Liver (tissue), 7 donors: ENCODE measurements at regions not wholly inside any gene's neighbourhood (a gene's known extent, or its start where the extent isn't known, plus 50 kb on each side); places are given as distances from the start of the nearest gene placed in this dataset.

Experiments used
- DNase-seq: peaks from one replicate; pipeline ENCODE4 v3.0.0-alpha.2; 2017; ENCODE audit warnings: low spot score
- H3K27ac ChIP-seq, 2 donors: one replicate each; pipeline ENCODE4 v1.7.0; 2013; ENCODE audit warnings: inconsistent platforms in 2 of 2, low read length in 2 of 2, control low read depth in 1 of 2, low read depth in 1 of 2, mild to moderate bottlenecking in 1 of 2
- H3K27me3 ChIP-seq, 4 donors: one replicate each; pipeline versions ENCODE4 v1.6.1 to v1.7.0; 2013; ENCODE audit warnings: low read length in 3 of 4, inconsistent platforms in 1 of 4, mild to moderate bottlenecking in 1 of 4, moderate library complexity in 1 of 4; ENCODE audit not compliant: control insufficient read depth in 4 of 4, insufficient read depth in 4 of 4
- H3K36me3 ChIP-seq, 4 donors: one replicate each; pipeline versions ENCODE4 v1.6.1 to v1.7.0; 2013; ENCODE audit warnings: low read length in 3 of 4, mild to moderate bottlenecking in 3 of 4, low read depth in 1 of 4, moderate library complexity in 1 of 4; ENCODE audit not compliant: control insufficient read depth in 4 of 4, insufficient read depth in 3 of 4
- H3K4me1 ChIP-seq, 4 donors: one replicate each; pipeline versions ENCODE4 v1.6.1 to v1.7.0; 2013; ENCODE audit warnings: low read length in 3 of 4, mild to moderate bottlenecking in 3 of 4, moderate library complexity in 1 of 4; ENCODE audit not compliant: control insufficient read depth in 4 of 4, insufficient read depth in 4 of 4
- H3K4me3 ChIP-seq, 3 donors: one replicate each; pipeline versions ENCODE4 v1.6.1 to v1.7.0; 2013; ENCODE audit warnings: low read length in 3 of 3, control low read depth in 1 of 3, low read depth in 1 of 3, mild to moderate bottlenecking in 1 of 3
- H3K9ac ChIP-seq, 2 donors: one replicate each; pipeline ENCODE4 v1.7.0; 2013; ENCODE audit warnings: low read length in 2 of 2, mild to moderate bottlenecking in 2 of 2, moderate library complexity in 2 of 2, control low read depth in 1 of 2, low read depth in 1 of 2
- H3K9me3 ChIP-seq, 4 donors: one replicate each; pipeline versions ENCODE4 v1.6.1 to v1.7.0; 2013; ENCODE audit warnings: low read length in 3 of 4; ENCODE audit not compliant: control insufficient read depth in 4 of 4
- ATF3 ChIP-seq: IDR thresholded peaks from 2 replicates; pipeline ENCODE4 v1.6.1; 2016; ENCODE audit warnings: antibody characterized with exemption
- EGR1 ChIP-seq, 2 donors: IDR thresholded peaks; 2 replicates each; pipeline ENCODE4 v1.6.1; 2016 to 2018; ENCODE audit warnings: antibody characterized with exemption in 2 of 2, low read depth in 2 of 2
- FOXA2 ChIP-seq: IDR thresholded peaks from 2 replicates; pipeline ENCODE4 v1.6.1; 2016; ENCODE audit warnings: antibody characterized with exemption
- GABPA ChIP-seq, 2 donors: IDR thresholded peaks in 1 of 2; conservative IDR thresholded peaks in 1 of 2; 2 replicates each; pipeline ENCODE4 v1.6.1; 2016; ENCODE audit warnings: antibody characterized with exemption in 2 of 2, mild to moderate bottlenecking in 1 of 2, moderate library complexity in 1 of 2
- HNF4A ChIP-seq, 2 donors: conservative IDR thresholded peaks; 2 replicates each; pipeline ENCODE4 v1.6.1; 2016; ENCODE audit warnings: antibody characterized with exemption in 2 of 2, mild to moderate bottlenecking in 2 of 2
- HNF4G ChIP-seq: IDR thresholded peaks from 2 replicates; pipeline ENCODE4 v1.6.1; 2016; ENCODE audit warnings: antibody characterized with exemption
- JUND ChIP-seq, 2 donors: IDR thresholded peaks; 2 replicates each; pipeline ENCODE4 v1.6.1; 2016; ENCODE audit warnings: antibody characterized with exemption in 2 of 2
- MAX ChIP-seq: IDR thresholded peaks from 2 replicates; pipeline ENCODE4 v1.6.1; 2016; ENCODE audit warnings: antibody characterized with exemption
- NR2F2 ChIP-seq: IDR thresholded peaks from 2 replicates; pipeline ENCODE4 v1.6.1; 2016; ENCODE audit warnings: antibody characterized with exemption
- RAD21 ChIP-seq, 2 donors: IDR thresholded peaks; 2 replicates each; pipeline ENCODE4 v1.6.1; 2016; ENCODE audit warnings: antibody characterized with exemption in 2 of 2, mild to moderate bottlenecking in 2 of 2
- REST ChIP-seq: IDR thresholded peaks from 2 replicates; pipeline ENCODE4 v1.6.1; 2016; ENCODE audit warnings: antibody characterized with exemption, mild to moderate bottlenecking
- SP1 ChIP-seq: IDR thresholded peaks from 2 replicates; pipeline ENCODE4 v1.6.1; 2018; ENCODE audit warnings: antibody characterized with exemption, mild to moderate bottlenecking
- YY1 ChIP-seq: IDR thresholded peaks from 2 replicates; pipeline ENCODE4 v1.6.1; 2016; ENCODE audit warnings: antibody characterized with exemption, mild to moderate bottlenecking
- ZBTB33 ChIP-seq: IDR thresholded peaks from 2 replicates; pipeline ENCODE4 v1.6.1; 2016; ENCODE audit warnings: antibody characterized with exemption
- WGBS: extraction: QIAGEN DNeasy Blood & Tissue Kit; methylation state at CpG from one replicate; pipeline ENCODE4 v1.1.7; 2013; 5-methylcytosine and 5-hydroxymethylcytosine counted together
- donor health status: healthy.
- donor health status: healthy.
- donor health status: healthy.
- donor health status: healthy.

- Histone ChIP-seq H3K9me3 (no peaks in the 10 kb centered on the region), H3K27me3 (no peaks in the 10 kb centered on the region), H3K4me3 (no peak overlapping the region), H3K27ac (no peak overlapping the region), H3K9ac (no peak overlapping the region), H3K4me1 (peaks cover 2 to 10% (median 9%) of the 10 kb centered on the region in 4 donors), H3K36me3 (no peaks in the 10 kb centered on the region)
- no peak for DNase-seq
- 92% methylated on average over 2 of the region's 2 CpGs for WGBS
- TF ChIP-seq HNF4G (no peak), REST (no peak), JUND (IDR thresholded peaks at IDR 0.05) (no peak), ATF3 (no peak), SP1 (no peak), EGR1 (IDR thresholded peaks at IDR 0.05; ENCODE audit: low read depth in 2 of 2) (no peak)
These were observed 78.3 kb upstream of the CIBAR2 start for GRCh38 chr16:85190572-85190971.

- WGBS = 94% methylated on average over 19 of the region's 19 CpGs
- no peak overlapping the region for H3K9ac ChIP-seq
- H3K4me3 ChIP-seq = no peak overlapping the region
- peaks cover 2 to 10% (median 9%) of the 10 kb centered on the region in 4 donors for H3K4me1 ChIP-seq
- TF ChIP-seq GABPA (IDR thresholded peaks at IDR 0.05 in 1 of 2, conservative IDR thresholded peaks at IDR 0.05 in 1 of 2) (no peak), FOXA2 (no peak), RAD21 (IDR thresholded peaks at IDR 0.05) (no peak), MAX (no peak), HNF4A (conservative IDR thresholded peaks at IDR 0.05) (no peak), EGR1 (IDR thresholded peaks at IDR 0.05; ENCODE audit: low read depth in 2 of 2) (no peak), ATF3 (no peak), ZBTB33 (no peak), REST (no peak), YY1 (no peak), SP1 (no peak), NR2F2 (no peak), HNF4G (no peak)
- DNase-seq = no peak
- H3K36me3 ChIP-seq = no peaks in the 10 kb centered on the region
- no peaks in the 10 kb centered on the region for H3K27me3 ChIP-seq
- H3K9me3 ChIP-seq = no peaks in the 10 kb centered on the region
- no peak overlapping the region for H3K27ac ChIP-seq
These were observed 79.2 kb upstream of the CIBAR2 start for GRCh38 chr16:85191341-85191965.
